Fibroblast of mammary gland (primary cell): ENCODE measurements at regions not wholly inside any gene's neighbourhood (a gene's known extent, or its start where the extent isn't known, plus 50 kb on each side); places are given as distances from the start of the nearest gene placed in this dataset.

Experiments used
- DNase-seq: peaks from one replicate; pipeline ENCODE4 v3.0.0-alpha.2; 2010; ENCODE audit warnings: low read depth
- H3K4me3 ChIP-seq: 2 replicates; pipeline ENCODE4 v1.5.1; 2011; ENCODE audit warnings: low read depth, mild to moderate bottlenecking, low read length, moderate library complexity; ENCODE audit not compliant: control insufficient read depth
- CTCF ChIP-seq: conservative IDR thresholded peaks from 2 replicates; pipeline ENCODE4 v1.5.1; 2011; ENCODE audit warnings: low read depth, low read length, inconsistent platforms; ENCODE audit not compliant: control insufficient read depth, insufficient read depth

DNA sequence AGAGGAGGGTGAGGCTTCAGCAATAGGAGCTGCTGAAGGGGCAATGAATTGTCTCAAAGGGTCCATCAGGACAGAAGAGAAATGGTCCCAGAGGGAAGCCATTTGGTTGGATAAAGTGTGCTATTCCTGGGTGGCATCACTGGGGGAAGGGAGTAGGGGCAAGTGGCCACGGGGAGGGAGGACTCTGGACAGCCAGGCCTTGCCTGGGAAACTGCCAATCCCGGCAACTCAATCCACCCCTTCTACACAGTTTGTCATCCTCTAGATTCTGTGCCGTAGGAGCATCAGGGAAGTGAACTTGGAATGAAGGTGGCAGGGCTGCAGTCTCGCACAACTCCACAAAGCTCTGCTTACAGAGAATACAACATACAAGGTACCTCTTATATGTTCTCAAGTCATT lies 59.5 kb upstream of the RIPOR2 start:
- no peak for TF ChIP-seq CTCF
- DNase-seq: no peak
- no peak overlapping the region for H3K4me3 ChIP-seq

GRCh38 chr6:24996269-24996836 lies 60.6 kb upstream of the RIPOR2 start:
- TF ChIP-seq CTCF: no peak
- DNase-seq: no peak
- H3K4me3 ChIP-seq: no peak overlapping the region

DNA sequence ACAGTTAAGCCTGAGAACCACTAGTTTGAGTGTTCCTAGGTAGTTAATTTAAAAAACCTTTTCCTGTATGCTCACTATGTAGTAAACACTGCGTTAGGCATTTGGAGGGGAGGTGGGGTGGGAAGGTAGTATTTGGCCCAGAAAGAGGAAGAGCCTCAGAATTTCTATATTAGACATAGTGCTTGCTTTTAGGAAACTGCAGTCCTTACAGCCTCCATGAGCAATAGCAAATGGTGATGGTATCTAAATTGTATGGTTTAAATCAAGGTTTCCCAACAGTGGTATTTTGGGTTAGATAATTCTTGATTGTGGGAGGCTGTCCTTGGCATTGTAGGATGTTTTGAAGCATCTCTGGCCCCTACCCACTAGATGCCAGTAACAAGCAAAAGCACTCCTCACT lies 61.5 kb upstream of the RIPOR2 start:
- TF ChIP-seq CTCF: no peak
- no peak overlapping the region for H3K4me3 ChIP-seq
- DNase-seq: no peak

DNA sequence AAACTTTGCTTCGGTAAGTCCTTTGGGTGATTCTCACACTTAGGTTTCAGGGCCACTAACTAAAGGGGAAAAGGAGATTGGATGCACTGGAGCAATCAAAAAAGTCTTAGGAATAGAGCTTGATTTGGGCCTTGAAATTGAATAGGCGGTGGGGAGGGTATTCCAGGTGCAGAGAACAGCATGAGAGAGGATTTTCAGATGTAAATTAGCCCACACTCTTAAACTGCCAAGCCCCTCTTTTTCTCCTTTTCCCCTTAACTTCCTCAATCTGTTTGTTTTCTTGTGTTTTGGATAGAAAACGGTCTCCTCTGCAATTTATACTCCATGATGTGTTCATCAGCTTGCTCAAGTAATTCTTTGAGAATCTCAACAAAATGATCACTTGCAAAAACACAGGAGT lies 62.1 kb upstream of the RIPOR2 start:
- no peak for TF ChIP-seq CTCF
- no peak overlapping the region for H3K4me3 ChIP-seq

DNA sequence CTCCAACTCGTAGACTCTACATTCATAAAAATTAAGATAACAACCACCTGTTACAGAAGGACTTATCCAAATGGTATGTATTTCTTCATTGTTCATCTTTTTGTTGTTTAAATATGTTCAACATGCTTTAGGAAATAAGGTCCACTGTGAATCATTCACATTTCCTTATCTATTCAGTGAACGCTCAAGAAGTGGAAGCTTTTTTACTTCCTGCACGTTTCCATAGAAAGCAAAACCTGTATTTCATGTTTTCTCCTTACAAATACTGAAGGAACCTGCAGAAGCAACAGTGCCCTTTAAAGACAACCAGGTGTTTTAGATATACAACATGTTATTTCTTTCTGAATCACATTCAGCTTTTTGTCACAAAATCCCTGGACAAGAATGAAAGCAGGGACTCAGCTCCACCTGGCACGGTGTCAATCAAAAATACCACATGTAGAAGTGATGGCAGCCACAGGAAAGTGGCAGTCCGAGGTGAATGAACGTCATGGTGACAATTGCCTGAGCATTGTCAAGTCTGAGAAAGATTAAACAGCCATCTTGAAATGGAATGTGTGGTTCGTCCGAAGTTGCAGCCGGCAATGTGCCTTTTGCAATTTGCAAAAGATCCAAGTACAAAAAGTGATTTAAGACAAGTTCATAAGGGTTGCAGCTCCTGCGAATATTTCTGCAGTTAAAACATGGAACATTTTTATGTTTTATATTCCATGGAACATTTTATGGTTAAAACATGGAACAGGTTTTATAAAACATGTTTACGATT lies 66.7 kb upstream of the RIPOR2 start:
- H3K4me3 ChIP-seq: no peak overlapping the region
- no peak for DNase-seq
- TF ChIP-seq CTCF: no peak

More for the DNA sequence above, 62.1 kb upstream of the RIPOR2 start:
- no peak for DNase-seq

GRCh38 chr6:25004357-25004756 lies 68.6 kb upstream of the RIPOR2 start:
- no peak overlapping the region for H3K4me3 ChIP-seq
- DNase-seq: no peak
- TF ChIP-seq CTCF: no peak
